HG03520 (cell line): ENCODE measurements at regions not wholly inside any gene's neighbourhood (a gene's known extent, or its start where the extent isn't known, plus 50 kb on each side); places are given as distances from the start of the nearest gene placed in this dataset.

Experiments
- ATAC-seq: cut with Tn5 transposase; IDR thresholded peaks from one replicate; pipeline ENCODE4 v1.9.1; 2021; ENCODE audit warnings: mild to moderate bottlenecking, moderate library complexity; ENCODE audit not compliant: unreplicated experiment

- ATAC-seq = no peak
Measured at GRCh38 chr9:109593612-109594011, 95.5 kb upstream of the PTPN3 start.

GRCh38 chr9:109597496-109597895 is 99.4 kb upstream of the PTPN3 start:
- ATAC-seq = no peak

GRCh38 chr9:109599131-109599530 is 101.0 kb upstream of the PTPN3 start:
- no peak for ATAC-seq

GRCh38 chr9:109599711-109600110 is 101.6 kb upstream of the PTPN3 start:
- no peak for ATAC-seq

GRCh38 chr9:109600142-109600541 is 102.0 kb upstream of the PTPN3 start:
- ATAC-seq = no peak

GRCh38 chr9:109601181-109601580 is 103.1 kb upstream of the PTPN3 start:
- ATAC-seq = no peak

- ATAC-seq = no peak
Measured at GRCh38 chr9:109602987-109603386, 104.9 kb upstream of the PTPN3 start.

GRCh38 chr9:109604131-109604530 is 106.0 kb upstream of the PTPN3 start:
- ATAC-seq = no peak

- no peak for ATAC-seq
Measured at GRCh38 chr9:109604781-109605180, 106.7 kb upstream of the PTPN3 start.

- no peak for ATAC-seq
Measured at GRCh38 chr9:109609060-109609459, 111.0 kb upstream of the PTPN3 start.

GRCh38 chr9:109616571-109617120 is 118.5 kb upstream of the PTPN3 start:
- ATAC-seq = no peak

GRCh38 chr9:109619310-109619709 is 121.2 kb upstream of the PTPN3 start:
- no peak for ATAC-seq

GRCh38 chr9:109624143-109624542 is 126.0 kb upstream of the PTPN3 start:
- no peak for ATAC-seq

GRCh38 chr9:109624896-109625295 is 126.8 kb upstream of the PTPN3 start:
- ATAC-seq = no peak

- no peak for ATAC-seq
Measured at GRCh38 chr9:109627042-109627441, 128.9 kb upstream of the PTPN3 start.

- no peak for ATAC-seq
Measured at GRCh38 chr9:109629615-109630014, 131.5 kb upstream of the PTPN3 start.

GRCh38 chr9:109632817-109633216 is 134.7 kb upstream of the PTPN3 start:
- ATAC-seq = no peak

GRCh38 chr9:109639674-109640579 is 140.1 kb upstream of the PALM2AKAP2 start:
- no peak for ATAC-seq

- no peak for ATAC-seq
Measured at GRCh38 chr9:109640580-109641371, 139.2 kb upstream of the PALM2AKAP2 start.

GRCh38 chr9:109641372-109641659 is 138.7 kb upstream of the PALM2AKAP2 start:
- no peak for ATAC-seq

- ATAC-seq = no peak
Measured at GRCh38 chr9:109652112-109652511, 127.9 kb upstream of the PALM2AKAP2 start.

- peak; percentile 68 for ATAC-seq
Measured at GRCh38 chr9:109652971-109653370, 127.0 kb upstream of the PALM2AKAP2 start.
